OCI-LY7 (cell line): ENCODE measurements at regions not wholly inside any gene's neighbourhood (a gene's known extent, or its start where the extent isn't known, plus 50 kb on each side); places are given as distances from the start of the nearest gene placed in this dataset.

ENCODE experiments used
- BruUV-seq: library from RNA; stranded (reverse); fragments of 400-500 nt; replicated peaks from 2 replicates; lab custom pipeline; 2021; lab: Mats Ljungman, UMichigan
- CTCF ChIA-PET: fragments of 300-600 bp; sonication (Branson Sonifier 250); formaldehyde crosslinking; loops from one replicate; lab custom pipeline; 2022; ENCODE audit warnings: antibody characterized with exemption; ENCODE audit not compliant: unreplicated experiment; lab: Charles Lee
- POLR2A ChIA-PET: fragments of 300-600 bp; sonication (Branson Sonifier 250); formaldehyde crosslinking; loops from one replicate; lab custom pipeline; 2022; ENCODE audit warnings: antibody characterized with exemption; lab: Charles Lee
- DNase-seq: peaks from one replicate; pipeline ENCODE4 v3.0.0-alpha.2; 2015; ENCODE audit warnings: low spot score
- H2AFZ ChIP-seq: fragments of 200-600 bp; sonication (generic), shearing (Covaris generic); 2 replicates; pipeline ENCODE4 v1.6.1; 2014; ENCODE audit warnings: mild to moderate bottlenecking, antibody characterized with exemption, low read length, moderate library complexity
- H3K27ac ChIP-seq: fragments of 200-600 bp; sonication (generic); 2 replicates; pipeline ENCODE4 v1.5.1; 2014; ENCODE audit warnings: mixed run types, low read depth, mild to moderate bottlenecking, moderate library complexity, low read length, inconsistent platforms; ENCODE audit not compliant: poor library complexity, severe bottlenecking
- H3K36me3 ChIP-seq: fragments of 200-600 bp; sonication (generic); 2 replicates; pipeline ENCODE4 v1.6.1; 2014; ENCODE audit warnings: mild to moderate bottlenecking, antibody characterized with exemption, low read length, moderate library complexity, mixed read lengths; ENCODE audit not compliant: insufficient read depth
- H3K4me1 ChIP-seq: fragments of 200-600 bp; sonication (generic); 2 replicates; pipeline ENCODE4 v1.5.1; 2014; ENCODE audit warnings: mild to moderate bottlenecking, low read length; ENCODE audit not compliant: insufficient read depth, poor library complexity, severe bottlenecking
- H3K4me2 ChIP-seq: fragments of 200-600 bp; sonication (generic); 2 replicates; pipeline ENCODE4 v1.6.1; 2014; ENCODE audit warnings: mild to moderate bottlenecking, low read length
- H3K4me3 ChIP-seq: fragments of 200-600 bp; sonication (generic); 2 replicates; pipeline ENCODE4 v1.5.1; 2014; ENCODE audit warnings: mild to moderate bottlenecking, low read depth, low read length; ENCODE audit not compliant: poor library complexity, severe bottlenecking
- H3K79me2 ChIP-seq: fragments of 200-600 bp; sonication (generic); 2 replicates; pipeline ENCODE4 v1.6.1; 2016; ENCODE audit warnings: low read depth, mild to moderate bottlenecking, low read length, moderate library complexity, mixed read lengths; ENCODE audit not compliant: insufficient read depth
- H3K9me2 ChIP-seq: fragments of 200-600 bp; sonication (generic); 2 replicates; pipeline ENCODE4 v1.6.1; 2016; ENCODE audit warnings: mild to moderate bottlenecking, low read length, mixed read lengths; ENCODE audit not compliant: insufficient read depth
- H3K9me3 ChIP-seq: fragments of 200-600 bp; sonication (generic); 2 replicates; pipeline ENCODE4 v1.6.1; 2014; ENCODE audit warnings: mild to moderate bottlenecking, mixed run types, low read length, mixed read lengths
- H4K20me1 ChIP-seq: fragments of 200-600 bp; sonication (generic); 2 replicates; pipeline ENCODE4 v1.6.1; 2014; ENCODE audit warnings: mild to moderate bottlenecking, antibody characterized with exemption, low read length, moderate library complexity, mixed read lengths; ENCODE audit not compliant: insufficient read depth
- EZH2phosphoT487 ChIP-seq: fragments of 200-600 bp; sonication (generic); IDR thresholded peaks from 2 replicates; pipeline ENCODE4 v1.6.1; 2018; ENCODE audit warnings: low read depth, borderline replicate concordance, mild to moderate bottlenecking, mixed run types, antibody characterized with exemption, low read length, moderate library complexity, mixed read lengths
- intact Hi-C: fragments of 100-400 bp; cut with micrococcal nuclease; formaldehyde crosslinking; loops from one replicate; pipeline ENCODE4 v1.10.0; 2022; ENCODE audit not compliant: unreplicated experiment
- TF ChIP-seq, protein P1 (sequence below): fragments of 200-600 bp; sonication (generic); conservative IDR thresholded peaks from 2 replicates; pipeline ENCODE4 v1.5.1; 2014; ENCODE audit warnings: mild to moderate bottlenecking, antibody characterized with exemption, low read length, moderate library complexity, mixed read lengths

DNA sequence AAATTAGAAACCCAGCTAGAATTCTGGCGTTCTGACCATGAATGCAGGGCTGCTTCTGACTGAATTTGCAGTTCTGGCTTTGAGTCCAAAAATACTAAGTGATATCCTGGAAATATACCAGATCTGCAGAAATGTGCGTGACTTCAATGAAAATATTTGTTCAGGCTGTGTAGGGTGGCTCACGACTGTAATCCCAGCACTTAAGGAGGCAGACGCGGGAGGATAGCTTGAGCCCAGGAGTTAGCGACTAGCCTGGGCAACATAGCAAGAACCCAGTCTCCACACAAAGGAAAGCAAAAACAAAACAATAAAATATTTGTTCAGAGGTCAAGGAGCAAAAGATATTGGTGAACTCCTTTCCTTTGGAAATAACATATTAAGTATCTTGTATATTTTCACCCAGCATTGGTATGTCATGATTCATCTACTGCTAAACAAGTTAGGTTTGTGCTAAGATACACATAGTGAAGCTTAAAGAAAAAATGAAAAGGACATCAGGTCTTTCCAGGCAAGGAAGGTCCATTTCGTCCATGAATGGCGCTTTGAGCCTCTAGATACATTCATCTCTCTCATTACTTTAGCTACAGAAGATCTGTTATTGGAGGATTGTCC, 239.2 kb downstream of the CMPK2 start:
- no TSS peak for BruUV-seq
- TF ChIP-seq, protein P1, sequence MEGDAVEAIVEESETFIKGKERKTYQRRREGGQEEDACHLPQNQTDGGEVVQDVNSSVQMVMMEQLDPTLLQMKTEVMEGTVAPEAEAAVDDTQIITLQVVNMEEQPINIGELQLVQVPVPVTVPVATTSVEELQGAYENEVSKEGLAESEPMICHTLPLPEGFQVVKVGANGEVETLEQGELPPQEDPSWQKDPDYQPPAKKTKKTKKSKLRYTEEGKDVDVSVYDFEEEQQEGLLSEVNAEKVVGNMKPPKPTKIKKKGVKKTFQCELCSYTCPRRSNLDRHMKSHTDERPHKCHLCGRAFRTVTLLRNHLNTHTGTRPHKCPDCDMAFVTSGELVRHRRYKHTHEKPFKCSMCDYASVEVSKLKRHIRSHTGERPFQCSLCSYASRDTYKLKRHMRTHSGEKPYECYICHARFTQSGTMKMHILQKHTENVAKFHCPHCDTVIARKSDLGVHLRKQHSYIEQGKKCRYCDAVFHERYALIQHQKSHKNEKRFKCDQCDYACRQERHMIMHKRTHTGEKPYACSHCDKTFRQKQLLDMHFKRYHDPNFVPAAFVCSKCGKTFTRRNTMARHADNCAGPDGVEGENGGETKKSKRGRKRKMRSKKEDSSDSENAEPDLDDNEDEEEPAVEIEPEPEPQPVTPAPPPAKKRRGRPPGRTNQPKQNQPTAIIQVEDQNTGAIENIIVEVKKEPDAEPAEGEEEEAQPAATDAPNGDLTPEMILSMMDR: no peak
- TF ChIP-seq EZH2phosphoT487: no peak
- CTCF ChIA-PET: no interaction called here
- intact Hi-C loops: no loop called here
- H3K36me3 ChIP-seq: no peaks in the 10 kb centered on the region
- no peak overlapping the region for H3K27ac ChIP-seq
- no peak overlapping the region for H2AFZ ChIP-seq
- H3K4me2 ChIP-seq: no peak overlapping the region
- no peaks in the 10 kb centered on the region for H3K79me2 ChIP-seq
- DNase-seq: no peak
- H3K9me3 ChIP-seq: no peaks in the 10 kb centered on the region
- H4K20me1 ChIP-seq: no peaks in the 10 kb centered on the region
- H3K9me2 ChIP-seq: no peaks in the 10 kb centered on the region
- no peaks in the 10 kb centered on the region for H3K4me1 ChIP-seq
- H3K4me3 ChIP-seq: no peak overlapping the region
- POLR2A ChIA-PET: no interaction called here

DNA sequence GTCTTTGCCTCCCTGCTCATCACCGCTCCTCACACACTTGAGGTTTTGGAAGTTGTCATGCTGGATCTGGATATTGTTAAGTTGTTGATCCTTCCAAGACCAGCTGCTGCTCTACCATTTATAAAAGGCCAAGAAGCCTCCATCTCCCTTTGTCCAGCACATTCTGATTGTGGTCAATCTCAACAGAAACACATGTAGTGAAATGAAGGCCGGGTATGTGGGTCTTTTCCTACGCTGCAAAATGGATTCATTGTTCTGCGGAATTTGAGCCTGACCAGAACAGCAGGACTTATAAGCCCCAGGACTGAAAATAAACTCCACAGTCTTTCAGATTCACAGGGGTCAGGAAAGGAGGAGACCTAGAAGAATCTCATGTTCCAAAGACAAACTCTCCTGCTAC, 238.4 kb downstream of the CMPK2 start:
- CTCF ChIA-PET: no interaction called here
- Histone ChIP-seq H3K4me2 (no peak overlapping the region), H3K79me2 (no peaks in the 10 kb centered on the region), H3K9me3 (no peaks in the 10 kb centered on the region), H3K27ac (no peak overlapping the region), H3K9me2 (no peaks in the 10 kb centered on the region), H4K20me1 (no peaks in the 10 kb centered on the region), H3K4me3 (no peak overlapping the region), H2AFZ (no peak overlapping the region), H3K4me1 (no peaks in the 10 kb centered on the region), H3K36me3 (no peaks in the 10 kb centered on the region)
- POLR2A ChIA-PET: no interaction called here
- intact Hi-C loops: no loop called here
- BruUV-seq: no TSS peak
- TF ChIP-seq EZH2phosphoT487: no peak
- TF ChIP-seq, protein P1: no peak
- no peak for DNase-seq

DNA sequence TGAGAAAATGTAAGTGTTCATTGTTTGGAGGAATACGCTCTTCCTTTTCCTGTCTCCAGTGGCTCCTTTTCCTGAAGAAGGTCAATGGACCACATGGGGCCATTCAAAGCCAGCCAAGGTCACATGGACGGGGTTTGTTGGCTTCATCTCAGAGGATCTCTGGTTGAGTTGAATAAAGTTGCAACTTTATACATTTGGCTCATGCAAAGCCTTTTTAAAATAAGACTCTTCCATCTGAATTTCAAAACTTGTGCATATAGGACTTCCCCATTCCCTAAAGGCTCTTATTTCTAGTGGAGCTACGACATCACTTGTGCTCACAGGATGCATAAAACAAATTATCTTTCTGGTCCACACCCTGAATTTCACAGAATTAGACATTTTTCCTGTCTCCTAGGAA, 235.5 kb downstream of the CMPK2 start:
- TF ChIP-seq, protein P1: no peak
- TF ChIP-seq EZH2phosphoT487: no peak
- intact Hi-C loops: no loop called here
- Histone ChIP-seq H3K4me3 (no peak overlapping the region), H3K4me1 (no peaks in the 10 kb centered on the region), H3K36me3 (no peaks in the 10 kb centered on the region), H3K9me2 (no peaks in the 10 kb centered on the region), H3K79me2 (no peaks in the 10 kb centered on the region), H2AFZ (no peak overlapping the region), H4K20me1 (no peaks in the 10 kb centered on the region), H3K9me3 (no peaks in the 10 kb centered on the region), H3K4me2 (no peak overlapping the region), H3K27ac (no peak overlapping the region)
- BruUV-seq: no TSS peak
- CTCF ChIA-PET: no interaction called here
- no peak for DNase-seq
- POLR2A ChIA-PET: interaction anchor here (1.2 kb wide), 1 partner anchor 8 kb away, joined by 4 read pairs; no protein-coding TSS in a partner anchor
